A673 (cell line): ENCODE measurements at regions not wholly inside any gene's neighbourhood (a gene's known extent, or its start where the extent isn't known, plus 50 kb on each side); places are given as distances from the start of the nearest gene placed in this dataset.

Experiments
- BruUV-seq: library from RNA; stranded (reverse); fragments of 400-500 nt; replicated peaks from 2 replicates; lab custom pipeline; 2021; lab: Mats Ljungman, UMichigan
- CTCF ChIA-PET: fragments of 300-600 bp; sonication (Branson Sonifier 250); formaldehyde crosslinking; loops from one replicate; lab custom pipeline; 2022; ENCODE audit warnings: antibody characterized with exemption; lab: Charles Lee
- POLR2A ChIA-PET: fragments of 300-600 bp; sonication (Branson Sonifier 250); formaldehyde crosslinking; loops from one replicate; lab custom pipeline; 2022; ENCODE audit warnings: antibody characterized with exemption; ENCODE audit not compliant: low non-redundant PET; lab: Charles Lee
- DNase-seq: peaks from one replicate; pipeline ENCODE4 v3.0.0-alpha.2; 2015; ENCODE audit warnings: low spot score
- H3K27ac ChIP-seq: fragments of 200-600 bp; sonication (generic); 2 replicates; pipeline ENCODE4 v1.5.1; 2016; ENCODE audit warnings: mixed run types, low read depth, mild to moderate bottlenecking, mixed read lengths, antibody characterized with exemption, low read length; ENCODE audit not compliant: poor library complexity, severe bottlenecking
- H3K27me3 ChIP-seq: fragments of 200-600 bp; sonication (generic); replicated peaks from 2 replicates; pipeline ENCODE4 v1.6.1; 2017; ENCODE audit warnings: mixed run types, low read depth, mild to moderate bottlenecking, mixed read lengths, antibody characterized with exemption, low read length; ENCODE audit not compliant: insufficient read depth, poor library complexity
- H3K36me3 ChIP-seq: fragments of 200-600 bp; sonication (generic); 2 replicates; pipeline ENCODE4 v1.6.1; 2016; ENCODE audit warnings: mixed run types, mild to moderate bottlenecking, mixed read lengths, antibody characterized with exemption, low read length; ENCODE audit not compliant: insufficient read depth, poor library complexity, severe bottlenecking
- H3K4me1 ChIP-seq: fragments of 200-600 bp; sonication (generic); 2 replicates; pipeline ENCODE4 v1.6.1; 2017; ENCODE audit warnings: mixed run types, mild to moderate bottlenecking, mixed read lengths, antibody characterized with exemption, low read length; ENCODE audit not compliant: insufficient read depth, poor library complexity, severe bottlenecking
- H3K4me3 ChIP-seq: fragments of 200-600 bp; sonication (generic); 2 replicates; pipeline ENCODE4 v1.5.1; 2016; ENCODE audit warnings: low read depth, mixed run types, mild to moderate bottlenecking, mixed read lengths, low read length; ENCODE audit not compliant: poor library complexity, severe bottlenecking
- H3K9me3 ChIP-seq: fragments of 200-600 bp; sonication (generic); 2 replicates; pipeline ENCODE4 v1.6.1; 2016; ENCODE audit warnings: mixed run types, low read depth, mild to moderate bottlenecking, mixed read lengths, antibody characterized with exemption, low read length; ENCODE audit not compliant: poor library complexity, severe bottlenecking
- CTCF ChIP-seq: fragments of 300-800, 200-600 bp; sonication (generic); conservative IDR thresholded peaks from 2 replicates; pipeline ENCODE4 v1.5.1; 2017; ENCODE audit warnings: low read depth, mild to moderate bottlenecking, antibody characterized with exemption, low read length, moderate library complexity, mixed read lengths
- EZH2 ChIP-seq: fragments of 200-600 bp; sonication (generic); IDR thresholded peaks from 2 replicates; pipeline ENCODE4 v1.6.1; 2017; ENCODE audit warnings: borderline replicate concordance, low read depth, mild to moderate bottlenecking, mixed read lengths, antibody characterized with exemption, low read length; ENCODE audit not compliant: poor library complexity, severe bottlenecking
- intact Hi-C: fragments of 100-400 bp; cut with micrococcal nuclease; formaldehyde crosslinking; loops from one replicate; pipeline ENCODE4 v1.10.0; 2022; ENCODE audit not compliant: unreplicated experiment

GRCh38 chr1:10905841-10906655 lies 106.4 kb upstream of the TARDBP start:
- H3K27ac ChIP-seq, result no peak overlapping the region
- no peaks in the 10 kb centered on the region for H3K27me3 ChIP-seq
- H3K36me3 ChIP-seq, result no peaks in the 10 kb centered on the region
- ChIA-PET CTCF (no interaction called here), POLR2A (no interaction called here)
- intact Hi-C loops, result no loop called here
- no TSS peak for BruUV-seq
- DNase-seq, result no peak
- no peak overlapping the region for H3K4me3 ChIP-seq
- peaks cover 23% of the 10 kb centered on the region for H3K4me1 ChIP-seq
- H3K9me3 ChIP-seq, result no peaks in the 10 kb centered on the region
- TF ChIP-seq CTCF, result no peak
- TF ChIP-seq EZH2, result no peak

GRCh38 chr1:10906866-10907519 lies 105.5 kb upstream of the TARDBP start:
- Histone ChIP-seq H3K27me3 (no peaks in the 10 kb centered on the region), H3K4me1 (peaks cover 13% of the 10 kb centered on the region), H3K36me3 (no peaks in the 10 kb centered on the region), H3K4me3 (no peak overlapping the region), H3K9me3 (no peaks in the 10 kb centered on the region), H3K27ac (no peak overlapping the region)
- POLR2A ChIA-PET, result no interaction called here
- no TSS peak for BruUV-seq
- DNase-seq, result no peak
- CTCF ChIA-PET, result no interaction called here
- TF ChIP-seq EZH2, result no peak
- TF ChIP-seq CTCF, result no peak
- intact Hi-C loops, result no loop called here

- ChIA-PET POLR2A (no interaction called here), CTCF (no interaction called here)
- no peak for TF ChIP-seq CTCF
- no peak for TF ChIP-seq EZH2
- Histone ChIP-seq H3K9me3 (no peaks in the 10 kb centered on the region), H3K27ac (no peak overlapping the region), H3K4me1 (peaks cover 12% of the 10 kb centered on the region), H3K4me3 (no peak overlapping the region), H3K36me3 (no peaks in the 10 kb centered on the region), H3K27me3 (no peaks in the 10 kb centered on the region)
- no peak for DNase-seq
- intact Hi-C loops, result no loop called here
- no TSS peak for BruUV-seq
Observed at GRCh38 chr1:10908266-10908665, 104.2 kb upstream of the TARDBP start.
